GM23248 (cell line): ENCODE measurements at regions not wholly inside any gene's neighbourhood (a gene's known extent, or its start where the extent isn't known, plus 50 kb on each side); places are given as distances from the start of the nearest gene placed in this dataset.

Source experiments
- DNase-seq: peaks from one replicate; pipeline ENCODE4 v3.0.0-alpha.2; 2015
- H2AFZ ChIP-seq: fragments of 200-600 bp; sonication (generic); 2 replicates; pipeline ENCODE4 v1.6.1; 2016; ENCODE audit warnings: antibody characterized with exemption
- H3F3A ChIP-seq: fragments of 200-600 bp; sonication (generic); 2 replicates; pipeline ENCODE4 v1.6.1; 2016; ENCODE audit warnings: mild to moderate bottlenecking, antibody characterized with exemption, mixed run types; ENCODE audit not compliant: insufficient read depth
- H3K27ac ChIP-seq: fragments of 200-600 bp; sonication (generic); 2 replicates; pipeline ENCODE4 v1.5.1; 2016; ENCODE audit warnings: mild to moderate bottlenecking
- H3K27me3 ChIP-seq: fragments of 200-600 bp; sonication (generic); replicated peaks from 2 replicates; pipeline ENCODE4 v1.6.1; 2016; ENCODE audit warnings: mild to moderate bottlenecking; ENCODE audit not compliant: insufficient read depth
- H3K36me3 ChIP-seq: fragments of 200-600 bp; sonication (generic); 2 replicates; pipeline ENCODE4 v1.6.1; 2016; ENCODE audit warnings: low read depth, mild to moderate bottlenecking
- H3K4me1 ChIP-seq: fragments of 200-600 bp; sonication (generic); 2 replicates; pipeline ENCODE4 v1.6.1; 2016; ENCODE audit warnings: mild to moderate bottlenecking; ENCODE audit not compliant: insufficient read depth
- H3K4me2 ChIP-seq: fragments of 200-600 bp; sonication (generic); one replicate; pipeline ENCODE4 v1.6.1; 2016; ENCODE audit warnings: mild to moderate bottlenecking; ENCODE audit not compliant: unreplicated experiment
- H3K4me3 ChIP-seq: fragments of 200-600 bp; sonication (generic); 2 replicates; pipeline ENCODE4 v1.5.1; 2016; ENCODE audit warnings: mild to moderate bottlenecking
- H3K79me2 ChIP-seq: fragments of 200-600 bp; sonication (generic); 2 replicates; pipeline ENCODE4 v1.6.1; 2016; ENCODE audit warnings: mild to moderate bottlenecking; ENCODE audit not compliant: insufficient read depth
- H3K9ac ChIP-seq: fragments of 200-600 bp; sonication (generic); 2 replicates; pipeline ENCODE4 v1.6.1; 2016; ENCODE audit warnings: mild to moderate bottlenecking
- H3K9me2 ChIP-seq: fragments of 200-600 bp; sonication (generic); 2 replicates; pipeline ENCODE4 v1.6.1; 2016; ENCODE audit warnings: mixed run types, mild to moderate bottlenecking, moderate library complexity; ENCODE audit not compliant: insufficient read depth
- H3K9me3 ChIP-seq: fragments of 200-600 bp; sonication (generic); one replicate; pipeline ENCODE4 v1.6.1; 2017; ENCODE audit warnings: low read depth
- H4K20me1 ChIP-seq: fragments of 200-600 bp; sonication (generic); 2 replicates; pipeline ENCODE4 v1.6.0; 2016; ENCODE audit not compliant: insufficient read depth
- EZH2 ChIP-seq: fragments of 200-600 bp; sonication (generic); IDR thresholded peaks from 2 replicates; pipeline ENCODE4 v1.6.1; 2018; ENCODE audit warnings: antibody characterized with exemption, mild to moderate bottlenecking; ENCODE audit not compliant: insufficient read depth, poor library complexity, severe bottlenecking
- EZH2phosphoT487 ChIP-seq: fragments of 200-600 bp; sonication (generic); IDR thresholded peaks from 2 replicates; pipeline ENCODE4 v1.6.1; 2018; ENCODE audit warnings: antibody characterized with exemption, moderate library complexity, mild to moderate bottlenecking, low read depth; ENCODE audit not compliant: insufficient read depth
- WGBS, 2 experiments: methylation state at CpG; one replicate each; pipeline ENCODE4 v1.1.6; 2015 to 2017; ENCODE audit warnings: low lambda C conversion rate in 2 of 2, low coverage in 1 of 2; ENCODE audit errors: missing lambda C conversion rate in 2 of 2; 5-methylcytosine and 5-hydroxymethylcytosine counted together
- in situ Hi-C: fragments of 300-500 bp; cut with MboI; formaldehyde crosslinking; loops from 2 replicates; pipeline ENCODE4 v1.15.0; 2020

- Histone ChIP-seq H3K9me2 (no peaks in the 10 kb centered on the region), H3K4me2 (no peak overlapping the region), H3K27me3 (0 out of 2 replicates have a peak, but pooled peaks cover 3% of the 10 kb centered on the region), H3K4me3 (no peak overlapping the region), H3K27ac (no peak overlapping the region), H3K4me1 (no peaks in the 10 kb centered on the region), H3K9ac (no peak overlapping the region), H3K79me2 (no peaks in the 10 kb centered on the region), H3K9me3 (no peaks in the 10 kb centered on the region), H4K20me1 (no peaks in the 10 kb centered on the region), H3F3A (no peaks in the 10 kb centered on the region; the same call in 1 of the 2 replicates), H3K36me3 (no peaks in the 10 kb centered on the region), H2AFZ (no peak overlapping the region)
- in situ Hi-C loops, result no loop called here
- DNase-seq, result no peak
- TF ChIP-seq EZH2phosphoT487 (no peak), EZH2 (no peak)
- WGBS, 2 experiments, result 78 to 89% methylated on average over 20 to 21 of the region's 21 CpGs
Measured at GRCh38 chr18:79579807-79580497, 99.7 kb upstream of the CTDP1 start.

- Histone ChIP-seq H3K27ac (no peak overlapping the region), H3K4me3 (no peak overlapping the region), H3K4me1 (no peaks in the 10 kb centered on the region), H3K4me2 (no peak overlapping the region), H3K9me3 (no peaks in the 10 kb centered on the region), H3F3A (no peaks in the 10 kb centered on the region; the same call in 1 of the 2 replicates), H3K27me3 (0 out of 2 replicates have a peak, but pooled peaks cover 3% of the 10 kb centered on the region), H3K36me3 (no peaks in the 10 kb centered on the region), H4K20me1 (no peaks in the 10 kb centered on the region), H3K9me2 (no peaks in the 10 kb centered on the region), H2AFZ (no peak overlapping the region), H3K79me2 (no peaks in the 10 kb centered on the region), H3K9ac (no peak overlapping the region)
- WGBS, 2 experiments, result 70 to 76% methylated on average over 25 to 27 of the region's 28 CpGs
- no peak for DNase-seq
- TF ChIP-seq EZH2phosphoT487, result no peak
- TF ChIP-seq EZH2, result no peak
- in situ Hi-C loops, result no loop called here
Measured at GRCh38 chr18:79580498-79581171, 99.0 kb upstream of the CTDP1 start.

GRCh38 chr18:79581406-79581805 lies 98.2 kb upstream of the CTDP1 start:
- H3K79me2 ChIP-seq, result no peaks in the 10 kb centered on the region
- H3K4me3 ChIP-seq, result no peak overlapping the region
- no peaks in the 10 kb centered on the region for H3K9me2 ChIP-seq
- H3F3A ChIP-seq, result no peaks in the 10 kb centered on the region; the same call in 1 of the 2 replicates
- no peak overlapping the region for H3K4me2 ChIP-seq
- H3K9ac ChIP-seq, result no peak overlapping the region
- no peaks in the 10 kb centered on the region for H3K9me3 ChIP-seq
- H2AFZ ChIP-seq, result no peak overlapping the region
- WGBS, 2 experiments, result 89 to 97% methylated on average over 6 of the region's 6 CpGs
- H3K27me3 ChIP-seq, result 0 out of 2 replicates have a peak, but pooled peaks cover 3% of the 10 kb centered on the region
- H3K36me3 ChIP-seq, result no peaks in the 10 kb centered on the region
- TF ChIP-seq EZH2 (no peak), EZH2phosphoT487 (no peak)
- no peaks in the 10 kb centered on the region for H4K20me1 ChIP-seq
- no peaks in the 10 kb centered on the region for H3K4me1 ChIP-seq
- in situ Hi-C loops, result no loop called here
- DNase-seq, result no peak
- no peak overlapping the region for H3K27ac ChIP-seq

- DNase-seq, result no peak
- Histone ChIP-seq H3K9ac (no peak overlapping the region), H3K27ac (no peak overlapping the region), H3K4me2 (no peak overlapping the region), H3K4me3 (no peak overlapping the region), H3F3A (no peaks in the 10 kb centered on the region; the same call in 1 of the 2 replicates), H2AFZ (no peak overlapping the region), H4K20me1 (no peaks in the 10 kb centered on the region), H3K9me2 (no peaks in the 10 kb centered on the region), H3K4me1 (no peaks in the 10 kb centered on the region), H3K36me3 (no peaks in the 10 kb centered on the region), H3K79me2 (no peaks in the 10 kb centered on the region), H3K27me3 (0 out of 2 replicates have a peak, but pooled peaks cover 3% of the 10 kb centered on the region), H3K9me3 (no peaks in the 10 kb centered on the region)
- 85% methylated on average over 8 of the region's 8 CpGs for WGBS, 2 experiments
- no peak for TF ChIP-seq EZH2phosphoT487
- no peak for TF ChIP-seq EZH2
- in situ Hi-C loops, result no loop called here
Measured at GRCh38 chr18:79581911-79582310, 97.7 kb upstream of the CTDP1 start.
